NCI-H146 (cell line): ENCODE measurements at regions not wholly inside any gene's neighbourhood (a gene's known extent, or its start where the extent isn't known, plus 50 kb on each side); places are given as distances from the start of the nearest gene placed in this dataset.

Source experiments
- DNase-seq: peaks from one replicate; lab custom pipeline; 2025; lab: John Stamatoyannopoulos, UW

GRCh38 chr4:67234296-67234695 is 311.0 kb downstream of the CENPC start:
- no peak for DNase-seq

- no peak for DNase-seq
Observed at GRCh38 chr4:67229148-67229547, 316.2 kb downstream of the CENPC start.

DNA sequence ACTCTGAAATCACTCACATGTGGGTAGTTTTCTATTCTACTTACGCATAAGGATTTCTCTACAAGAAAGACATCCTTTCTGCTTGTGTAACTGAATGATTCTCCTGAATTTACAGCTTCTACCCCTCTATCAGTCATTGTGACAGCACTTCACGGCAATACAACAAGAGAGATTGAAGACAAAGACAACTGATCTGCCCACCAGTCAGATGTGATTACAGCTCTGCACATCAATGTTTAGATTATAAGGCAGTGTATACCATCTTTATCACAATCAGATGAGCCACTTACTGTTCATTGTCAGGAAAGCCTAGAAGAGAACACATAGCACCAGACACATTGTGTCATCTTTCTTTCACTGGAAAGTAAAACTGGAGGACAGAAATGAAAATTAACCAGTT is 324.4 kb downstream of the CENPC start:
- DNase-seq: no peak

- DNase-seq: no peak
Observed at GRCh38 chr4:67218883-67219282, 326.4 kb downstream of the CENPC start.

- no peak for DNase-seq
Observed at GRCh38 chr4:67207941-67208441, 337.3 kb downstream of the CENPC start.

GRCh38 chr4:67204441-67204840 is 340.9 kb downstream of the CENPC start:
- no peak for DNase-seq

DNA sequence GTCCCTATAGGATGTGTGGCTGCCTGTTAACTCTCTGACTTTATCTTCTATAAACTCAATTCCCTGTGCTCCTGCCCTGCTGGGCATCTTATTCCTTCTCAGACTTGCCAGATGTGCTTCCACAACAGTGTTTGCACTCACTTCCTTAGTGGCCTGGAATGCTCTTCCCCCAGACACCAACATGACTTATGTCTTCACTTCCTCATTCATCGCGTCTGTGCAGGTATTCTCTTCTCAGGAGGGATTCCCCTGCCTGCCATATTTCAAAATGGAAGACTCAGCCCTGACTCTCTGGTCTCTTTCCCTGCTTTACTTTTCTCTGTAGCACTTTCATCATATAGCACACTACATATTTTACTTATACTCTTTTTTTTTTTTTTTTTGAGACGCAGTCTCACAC is 344.0 kb downstream of the CENPC start:
- no peak for DNase-seq

DNA sequence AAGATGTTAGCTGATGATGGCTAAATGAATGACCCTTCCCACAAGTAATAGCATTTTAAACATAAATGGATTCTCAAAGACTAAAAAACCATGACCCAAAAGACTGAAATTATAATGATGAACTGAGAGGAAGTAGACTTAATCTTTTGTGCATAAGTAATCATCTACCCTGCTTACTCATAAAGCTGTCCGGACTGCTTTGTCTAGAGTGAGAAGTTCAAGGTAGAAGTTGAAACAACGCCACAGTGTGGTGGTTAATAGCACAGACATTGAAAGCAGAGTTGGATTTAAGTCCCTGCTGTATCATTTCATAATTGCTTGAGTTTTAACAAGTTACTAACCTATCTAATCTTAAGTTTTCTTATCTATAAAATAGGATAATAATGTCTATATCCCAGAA is 346.6 kb downstream of the CENPC start:
- no peak for DNase-seq

GRCh38 chr4:67167849-67168248 is 377.5 kb downstream of the CENPC start:
- no peak for DNase-seq

- no peak for DNase-seq
Observed at GRCh38 chr4:67162690-67163089, 382.6 kb downstream of the CENPC start.

GRCh38 chr4:67161311-67161710 is 384.0 kb downstream of the CENPC start:
- DNase-seq: no peak

DNA sequence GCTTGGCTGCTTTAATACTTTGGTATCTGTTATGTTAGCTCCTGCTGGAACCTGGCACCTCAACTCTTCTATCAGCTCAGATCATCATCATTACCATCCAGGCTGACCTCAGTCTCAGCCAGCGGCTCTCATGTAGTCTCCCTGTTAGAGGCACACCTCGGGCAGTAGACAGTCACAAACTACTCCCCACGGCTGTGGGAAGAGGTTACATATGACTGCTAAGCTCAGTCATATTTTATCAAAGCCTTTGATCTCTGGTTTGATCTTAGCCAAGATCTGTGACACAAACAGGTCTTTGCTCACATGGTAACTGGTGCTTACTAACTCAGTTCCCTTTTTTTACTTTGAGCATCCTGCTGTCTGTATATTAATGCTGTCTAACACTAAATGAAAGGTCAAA is 384.9 kb downstream of the CENPC start:
- DNase-seq: no peak

- no peak for DNase-seq
Observed at GRCh38 chr4:67158666-67159065, 386.6 kb downstream of the CENPC start.

DNA sequence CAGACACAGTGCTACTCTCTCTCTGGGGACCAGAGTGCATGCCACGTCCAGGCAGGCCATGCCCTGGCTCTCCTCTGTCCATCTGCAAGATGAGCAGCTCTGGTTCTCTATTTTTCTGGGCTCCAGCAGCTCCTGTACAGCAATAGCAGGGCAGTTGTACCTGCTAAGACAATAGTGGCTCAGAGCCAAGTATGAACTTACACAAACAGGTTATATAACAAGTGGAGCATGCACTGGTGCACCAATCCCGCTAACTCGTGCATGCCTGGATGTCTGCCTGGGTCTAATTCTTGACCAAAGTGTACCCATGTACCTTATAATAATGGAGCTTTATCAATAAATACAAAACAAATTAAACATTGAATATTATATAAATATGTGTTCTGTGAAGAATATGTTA is 392.3 kb downstream of the CENPC start:
- no peak for DNase-seq

DNA sequence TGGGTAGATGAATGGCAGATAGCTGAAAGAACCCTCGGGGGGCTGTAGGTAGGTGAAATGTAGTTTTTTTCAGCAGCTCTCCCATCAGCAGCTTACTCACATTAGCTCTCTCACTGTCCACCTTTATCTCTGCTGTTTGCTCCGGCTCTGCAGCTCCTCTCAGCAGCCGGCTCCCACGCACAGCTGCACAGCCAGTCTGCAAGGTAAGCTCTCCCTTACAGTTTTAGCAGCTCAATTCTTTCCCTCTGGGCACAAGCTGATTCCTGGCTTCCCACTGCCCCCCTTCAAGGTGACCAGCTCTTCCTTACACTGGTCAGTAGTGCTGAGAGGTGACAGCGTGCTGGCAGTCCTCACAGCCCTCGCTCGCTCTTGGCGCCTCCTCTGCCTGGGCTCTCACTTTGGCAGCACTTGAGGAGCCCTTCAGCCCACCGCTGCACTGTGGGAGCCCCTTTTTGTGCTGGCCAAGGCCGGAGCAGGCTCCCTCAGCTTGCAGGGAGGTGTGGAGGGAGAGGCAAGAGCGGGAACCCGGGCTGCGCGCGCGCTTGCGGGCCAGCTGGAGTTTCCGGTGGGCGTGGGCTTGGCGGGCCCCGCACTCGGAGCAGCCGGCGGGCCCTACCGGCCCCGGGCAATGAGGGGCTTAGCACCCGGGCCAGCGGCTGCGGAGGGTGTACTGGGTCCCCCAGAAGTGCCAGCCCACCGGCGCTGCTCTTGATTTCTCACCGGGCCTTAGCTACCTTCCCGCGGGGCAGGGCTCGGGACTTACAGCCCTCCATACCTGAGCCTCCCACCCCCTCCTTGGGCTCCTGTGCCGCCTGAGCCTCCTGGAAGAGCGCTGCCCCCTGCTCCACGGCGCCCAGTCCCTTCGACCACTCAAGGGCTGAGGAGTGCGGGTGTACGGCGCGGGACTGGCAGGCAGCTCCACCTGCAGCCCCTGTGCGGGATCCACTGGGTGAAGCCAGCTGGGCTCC is 393.6 kb downstream of the CENPC start:
- no peak for DNase-seq

GRCh38 chr4:67141586-67141985 is 403.7 kb downstream of the CENPC start:
- no peak for DNase-seq

DNA sequence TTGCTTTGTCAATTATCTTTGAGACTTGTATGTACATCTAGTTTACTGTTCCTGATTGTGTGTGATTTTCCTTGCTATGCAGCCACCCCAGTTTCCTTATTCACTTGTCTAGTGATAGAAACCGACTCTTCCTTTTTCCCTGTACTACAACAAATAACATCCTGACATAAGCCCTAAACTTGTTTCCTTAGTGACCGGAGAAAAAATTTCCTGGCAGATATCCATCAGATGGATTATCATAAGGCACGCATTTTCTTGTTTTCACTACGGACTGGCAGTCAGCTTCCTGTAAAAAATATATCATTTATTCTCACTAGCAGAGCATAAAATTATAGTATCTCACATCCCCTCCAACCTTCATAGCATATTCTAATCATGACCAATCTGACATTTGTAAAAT is 410.7 kb downstream of the CENPC start:
- DNase-seq: no peak

DNA sequence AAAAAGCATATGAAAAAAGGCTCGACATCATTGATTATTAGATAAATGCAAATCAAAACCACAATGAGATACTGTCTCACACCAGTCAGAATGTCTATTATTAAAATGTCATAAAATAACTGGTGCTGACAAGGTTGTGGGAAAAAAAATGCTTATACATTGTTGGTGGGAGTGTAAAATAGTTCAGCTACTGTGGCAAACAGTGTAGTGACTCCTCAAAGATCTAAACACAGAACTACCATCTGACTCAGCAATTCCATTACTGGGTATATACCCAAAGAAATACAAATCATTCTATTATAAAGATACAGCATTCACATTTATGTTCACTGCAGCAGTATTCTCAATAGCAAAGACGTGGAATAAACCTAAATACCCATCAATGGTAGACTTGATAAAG is 412.1 kb downstream of the CENPC start:
- DNase-seq: no peak

DNA sequence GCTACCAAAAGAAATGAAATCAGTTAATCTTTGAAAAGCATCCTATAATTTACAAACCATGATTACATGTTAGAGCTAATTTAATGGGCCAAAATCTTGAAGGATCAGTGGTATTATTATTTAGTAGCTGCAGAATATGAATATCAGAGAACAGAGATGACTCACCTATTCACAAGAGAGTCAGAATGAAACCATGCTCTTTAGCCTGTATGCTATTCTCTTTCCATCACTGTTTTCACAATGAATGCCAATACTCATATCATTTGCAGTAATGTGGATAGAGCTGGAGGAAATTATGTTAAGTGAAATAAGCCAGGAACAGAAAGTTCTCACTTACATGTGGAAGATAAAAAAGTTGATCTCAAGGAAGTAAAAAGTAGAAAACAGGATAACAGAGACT is 414.1 kb downstream of the CENPC start:
- DNase-seq: no peak

- DNase-seq: no peak
Observed at GRCh38 chr4:67130411-67130810, 414.9 kb downstream of the CENPC start.

- no peak for DNase-seq
Observed at GRCh38 chr4:67126570-67126969, 418.7 kb downstream of the CENPC start.

DNA sequence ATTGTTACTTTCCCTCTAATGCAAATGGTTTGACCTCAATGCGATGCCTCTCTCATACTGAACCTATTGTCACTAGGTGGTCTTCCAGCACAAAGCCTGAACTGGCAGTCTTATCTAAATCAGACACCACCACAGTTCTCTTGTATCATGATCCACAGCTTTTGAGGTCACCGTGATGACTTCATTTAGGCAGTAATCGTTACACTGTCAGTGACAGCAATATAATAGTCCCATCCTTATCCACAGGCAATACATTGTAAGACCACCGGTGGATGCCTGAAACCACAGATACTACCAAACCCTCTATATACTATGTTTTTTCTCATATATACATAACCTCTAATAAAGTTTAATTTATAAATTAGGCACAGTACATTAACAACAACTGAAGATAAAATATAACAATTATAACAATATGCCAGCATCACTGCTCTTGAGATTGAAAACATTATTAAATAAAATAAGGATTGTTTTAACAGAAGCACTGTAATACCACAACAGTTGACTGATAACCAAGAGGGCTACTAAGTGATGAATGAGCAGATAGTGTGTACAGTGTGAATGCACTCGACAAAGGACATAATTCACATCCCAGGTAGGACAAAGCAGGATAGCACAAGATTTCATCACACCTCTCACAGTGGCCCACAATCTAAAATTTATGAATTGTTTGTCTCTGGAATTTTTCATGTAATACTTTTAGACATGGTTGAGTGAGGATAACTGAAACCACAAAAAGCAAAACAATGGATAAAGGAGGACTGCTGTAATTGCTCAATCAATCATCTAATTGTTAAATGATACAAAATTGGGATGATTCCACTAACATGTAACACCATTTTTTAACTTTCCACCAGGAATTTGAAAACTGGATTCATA is 419.4 kb downstream of the CENPC start:
- no peak for DNase-seq

DNA sequence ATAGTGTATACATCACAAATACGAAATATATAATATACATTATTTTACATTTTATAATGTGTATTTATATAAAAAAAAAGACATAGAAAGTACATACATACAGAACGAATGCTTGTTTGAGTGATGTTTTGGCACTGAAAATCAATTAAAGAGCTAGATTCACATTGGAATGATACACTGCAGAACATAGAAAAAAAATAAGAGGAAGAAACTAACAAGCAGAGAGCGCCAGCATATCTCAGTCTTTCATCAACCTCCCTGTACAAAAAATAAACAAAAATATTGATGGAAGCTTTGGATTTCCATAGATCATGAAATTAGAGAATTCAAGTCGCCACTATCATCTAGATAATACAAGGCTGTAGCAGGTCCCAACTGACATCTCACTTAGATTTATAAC is 420.6 kb downstream of the CENPC start:
- no peak for DNase-seq
